ENCODE measurements at regions not wholly inside any gene's neighbourhood (a gene's known extent, or its start where the extent isn't known, plus 50 kb on each side); places are given as distances from the start of the nearest gene placed in this dataset.

- no peak overlapping the region for H3K4me3 ChIP-seq (ENCODE audit: low read depth, low read length)
- TF ChIP-seq CTCF (IDR thresholded peaks at IDR 0.05; ENCODE audit: borderline replicate concordance, insufficient read depth, low read depth, low read length) = no peak
These were observed 395.5 kb upstream of the BOD1L1 start for GRCh38 chr4:14023036-14023435.

- TF ChIP-seq CTCF (IDR thresholded peaks at IDR 0.05; ENCODE audit: borderline replicate concordance, insufficient read depth, low read depth, low read length) = no peak
- no peak overlapping the region for H3K4me3 ChIP-seq (ENCODE audit: low read depth, low read length)
These were observed 396.4 kb upstream of the BOD1L1 start for GRCh38 chr4:14023896-14024295.

- H3K4me3 ChIP-seq (ENCODE audit: low read depth, low read length) = no peak overlapping the region
- TF ChIP-seq CTCF (IDR thresholded peaks at IDR 0.05; ENCODE audit: borderline replicate concordance, insufficient read depth, low read depth, low read length) = no peak
These were observed 397.6 kb upstream of the BOD1L1 start for GRCh38 chr4:14025111-14025510.

- no peak for TF ChIP-seq CTCF (IDR thresholded peaks at IDR 0.05; ENCODE audit: borderline replicate concordance, insufficient read depth, low read depth, low read length)
- no peak overlapping the region for H3K4me3 ChIP-seq (ENCODE audit: low read depth, low read length)
These were observed 398.4 kb upstream of the BOD1L1 start for GRCh38 chr4:14025891-14026290.

- TF ChIP-seq CTCF (IDR thresholded peaks at IDR 0.05; ENCODE audit: borderline replicate concordance, insufficient read depth, low read depth, low read length) = no peak
- H3K4me3 ChIP-seq (ENCODE audit: low read depth, low read length) = no peak overlapping the region
These were observed 401.3 kb upstream of the BOD1L1 start for GRCh38 chr4:14028862-14029261.

- TF ChIP-seq CTCF (IDR thresholded peaks at IDR 0.05; ENCODE audit: borderline replicate concordance, insufficient read depth, low read depth, low read length) = no peak
- no peak overlapping the region for H3K4me3 ChIP-seq (ENCODE audit: low read depth, low read length)
These were observed 407.6 kb upstream of the BOD1L1 start for GRCh38 chr4:14035076-14035475.

- no peak overlapping the region for H3K4me3 ChIP-seq (ENCODE audit: low read depth, low read length)
- TF ChIP-seq CTCF (IDR thresholded peaks at IDR 0.05; ENCODE audit: borderline replicate concordance, insufficient read depth, low read depth, low read length) = no peak
These were observed 415.7 kb upstream of the BOD1L1 start for GRCh38 chr4:14043203-14043602.

Measured in GM12875 (cell line).